GM18873 (cell line): ENCODE measurements at regions not wholly inside any gene's neighbourhood (a gene's known extent, or its start where the extent isn't known, plus 50 kb on each side); places are given as distances from the start of the nearest gene placed in this dataset.
"Not testable (repeated sequence)": the region's sequence is repeated elsewhere in the genome, so short reads cannot be mapped to it uniquely, and the experiment has no call there.

Source experiments
- ATAC-seq: cut with Tn5 transposase; IDR thresholded peaks from one replicate; pipeline ENCODE4 v1.9.1; 2021; ENCODE audit warnings: mild to moderate bottlenecking, moderate library complexity, moderate number of reproducible peaks; ENCODE audit not compliant: unreplicated experiment, low FRiP score

- no peak for ATAC-seq
Measured at GRCh38 chr1:187491082-187491720, 662.5 kb downstream of the PLA2G4A start.

DNA sequence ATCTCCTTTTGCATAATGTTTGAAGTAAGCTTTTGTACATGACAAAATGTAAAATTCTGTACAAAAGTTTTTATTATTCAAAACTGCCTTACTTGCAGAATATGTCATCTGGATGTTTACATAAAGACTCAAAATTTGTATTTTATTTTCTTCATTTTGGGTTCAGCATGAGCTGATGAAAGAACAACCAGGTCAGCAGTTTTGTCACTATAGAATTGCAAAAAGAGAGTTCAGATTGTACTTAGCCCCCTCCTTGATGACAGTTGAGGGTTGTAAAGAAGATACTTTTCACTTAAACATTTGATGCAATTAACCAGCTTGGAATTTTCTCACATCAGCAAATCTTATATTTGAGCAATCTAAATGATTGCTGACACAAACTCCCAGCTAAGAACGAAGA is 669.3 kb downstream of the PLA2G4A start:
- ATAC-seq: no peak

- ATAC-seq: no peak
Measured at GRCh38 chr1:187504779-187505178, 676.0 kb downstream of the PLA2G4A start.

- ATAC-seq: no peak
Measured at GRCh38 chr1:187509091-187509490, 680.3 kb downstream of the PLA2G4A start.

GRCh38 chr1:187513190-187513589 is 684.4 kb downstream of the PLA2G4A start:
- no peak for ATAC-seq

GRCh38 chr1:187514110-187514509 is 685.4 kb downstream of the PLA2G4A start:
- no peak for ATAC-seq

DNA sequence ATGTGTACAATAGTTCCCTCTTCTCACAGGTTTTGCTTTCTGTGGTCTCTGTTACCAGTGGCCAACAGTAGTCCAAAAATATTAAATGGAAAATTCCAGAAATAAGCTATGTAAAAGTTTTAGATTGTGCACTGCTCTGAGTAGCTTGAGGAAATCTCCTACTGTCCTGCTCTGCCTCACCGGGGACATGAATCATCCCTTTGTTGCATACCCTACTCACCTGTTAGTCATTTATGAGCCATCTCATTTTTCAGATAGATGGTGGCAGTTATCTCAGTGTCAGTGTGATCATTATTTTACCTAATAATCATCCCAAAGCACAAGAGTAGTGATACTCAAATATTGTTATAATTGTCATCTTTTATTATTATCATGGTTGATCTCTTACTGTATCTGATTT is 688.1 kb downstream of the PLA2G4A start:
- no peak for ATAC-seq

DNA sequence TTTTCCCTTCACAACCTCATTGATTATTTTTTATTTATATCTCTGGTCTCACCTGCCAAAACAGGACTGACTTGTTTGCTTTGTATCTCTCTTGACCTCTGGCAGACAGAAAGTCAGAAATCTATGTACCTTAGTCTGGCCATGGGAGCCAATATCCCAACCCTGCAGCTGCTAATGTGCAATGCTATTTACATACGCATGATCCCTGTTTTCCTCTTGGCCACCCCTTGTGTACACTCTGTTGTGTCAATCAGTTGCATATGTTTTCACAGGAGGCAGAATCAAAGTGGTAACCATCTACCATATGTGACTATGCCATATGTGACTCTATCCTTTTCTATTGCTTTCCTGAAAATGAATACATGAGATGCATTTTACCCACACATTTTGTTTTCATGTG is 688.8 kb downstream of the PLA2G4A start:
- ATAC-seq: no peak

GRCh38 chr1:187527346-187527745 is 698.6 kb downstream of the PLA2G4A start:
- no peak for ATAC-seq

DNA sequence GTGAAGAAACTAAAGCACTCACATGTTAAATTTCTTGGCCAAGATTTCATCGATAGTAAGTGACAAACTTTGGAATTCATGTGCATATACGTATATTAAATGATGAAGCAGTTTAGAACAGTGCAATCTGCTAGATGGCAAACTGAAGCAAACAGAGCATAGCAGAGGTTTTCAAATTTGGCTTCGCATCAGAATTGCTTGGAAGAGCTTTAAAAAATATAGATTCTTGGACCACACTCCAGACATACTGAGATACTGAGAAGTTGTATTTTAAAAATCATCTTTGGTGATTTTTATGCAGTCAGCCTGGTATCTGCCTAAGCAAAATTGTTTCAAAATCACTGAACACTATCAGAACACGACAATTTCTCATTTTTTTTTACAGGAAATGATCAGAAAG is 709.2 kb downstream of the PLA2G4A start:
- no peak for ATAC-seq

DNA sequence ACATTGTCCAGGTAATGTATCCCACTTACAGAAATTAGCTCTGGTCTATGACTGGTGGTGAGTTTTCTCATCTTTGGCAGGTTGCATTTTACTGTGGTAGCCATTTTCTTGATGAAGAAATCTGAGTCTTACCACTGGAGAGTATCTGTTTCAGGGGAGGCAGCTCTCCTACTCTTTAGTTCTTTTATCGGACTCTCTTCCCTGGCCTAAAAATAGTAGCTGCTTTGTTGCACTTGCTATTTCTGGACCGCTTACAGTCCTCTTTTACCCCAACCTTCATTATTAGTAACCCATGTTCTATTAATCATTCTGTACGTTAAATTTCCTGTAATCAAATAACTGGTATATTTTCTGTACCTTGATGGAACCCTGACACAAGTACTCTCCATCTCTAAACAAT is 720.8 kb downstream of the PLA2G4A start:
- no peak for ATAC-seq

GRCh38 chr1:187551061-187551460 is 722.3 kb downstream of the PLA2G4A start:
- ATAC-seq: no peak

- no peak for ATAC-seq
Measured at GRCh38 chr1:187563191-187563590, 734.4 kb downstream of the PLA2G4A start.

- ATAC-seq: no peak
Measured at GRCh38 chr1:187566354-187566753, 737.6 kb downstream of the PLA2G4A start.

DNA sequence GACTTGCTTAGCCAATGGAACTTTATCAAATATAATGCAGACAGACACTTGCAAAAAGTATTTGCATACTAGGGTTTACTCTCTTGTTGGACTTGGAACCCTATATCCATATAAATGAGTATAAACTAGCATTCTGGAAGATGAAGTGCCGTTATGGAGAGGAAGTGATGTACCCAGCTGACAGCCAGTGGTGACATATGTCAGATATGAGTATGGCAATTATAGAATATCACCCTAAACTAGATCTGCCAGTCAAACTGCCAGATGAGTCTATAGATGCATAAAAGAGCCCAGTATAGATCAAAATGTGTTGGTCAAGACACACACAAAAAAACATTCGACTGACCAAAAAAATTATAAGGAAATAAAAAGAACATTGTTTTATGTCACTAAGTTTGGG is 739.3 kb downstream of the PLA2G4A start:
- ATAC-seq: no peak

DNA sequence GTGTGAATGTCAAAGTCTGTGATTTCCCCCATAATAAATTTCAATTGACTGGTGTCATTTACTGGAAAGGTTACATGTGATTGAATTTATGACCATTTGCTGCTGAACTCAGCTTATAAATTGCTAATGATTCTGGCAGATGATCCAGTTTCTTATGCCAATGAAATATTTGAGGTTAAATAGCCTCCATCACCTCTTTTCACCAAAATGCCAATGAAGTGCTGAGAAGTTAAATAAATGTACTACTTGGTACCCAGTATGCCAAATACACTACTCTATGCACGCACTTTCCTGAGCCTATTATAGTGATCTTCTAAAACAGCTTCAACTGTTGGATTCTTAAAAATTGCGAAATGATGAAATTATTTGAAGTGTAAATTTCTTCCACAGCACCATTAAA is 741.4 kb downstream of the PLA2G4A start:
- no peak for ATAC-seq

DNA sequence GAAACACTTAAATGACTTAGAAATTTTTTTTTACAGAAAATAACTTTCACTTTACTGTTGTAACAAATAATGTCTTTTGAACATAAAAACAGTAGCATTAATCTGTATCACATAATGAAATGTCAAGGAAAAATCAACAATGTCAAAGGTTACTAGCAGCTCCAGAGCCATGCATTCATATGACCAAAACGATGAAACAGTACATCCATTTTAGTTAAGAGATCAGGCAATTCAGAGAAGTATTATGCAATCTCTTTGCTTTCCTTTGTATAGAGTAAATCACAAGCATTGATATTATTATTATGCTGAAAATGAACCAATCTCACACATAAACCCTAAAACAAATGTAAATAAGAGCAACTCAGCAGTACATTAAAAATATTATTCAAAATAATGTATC is 748.9 kb downstream of the PLA2G4A start:
- ATAC-seq: no peak

DNA sequence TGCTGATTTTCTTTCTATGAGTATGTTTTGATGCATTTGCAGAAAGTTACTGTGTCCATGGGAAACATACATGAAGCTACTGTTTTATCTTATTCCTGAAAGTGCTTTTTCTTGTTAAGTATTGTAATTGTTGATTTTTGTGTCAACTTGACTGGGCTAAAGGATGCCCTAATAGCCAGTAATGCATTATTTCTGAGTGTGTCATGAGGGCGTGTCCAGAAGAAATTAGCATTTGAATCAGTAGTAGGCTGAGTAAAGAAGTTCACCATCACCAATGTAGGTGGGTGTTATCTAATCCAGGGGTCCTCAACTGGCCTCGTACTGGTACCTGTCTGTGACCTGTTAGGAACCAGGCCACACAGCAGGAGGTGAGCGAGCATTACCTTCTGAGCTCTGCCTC is 760.2 kb downstream of the PLA2G4A start:
- ATAC-seq: no peak

- ATAC-seq: no peak
Measured at GRCh38 chr1:187605736-187606135, 777.0 kb downstream of the PLA2G4A start.

GRCh38 chr1:187615853-187616735 is 787.3 kb downstream of the PLA2G4A start:
- not testable (repeated sequence) for ATAC-seq

- not testable (repeated sequence) for ATAC-seq
Measured at GRCh38 chr1:187616830-187617229, 788.1 kb downstream of the PLA2G4A start.

DNA sequence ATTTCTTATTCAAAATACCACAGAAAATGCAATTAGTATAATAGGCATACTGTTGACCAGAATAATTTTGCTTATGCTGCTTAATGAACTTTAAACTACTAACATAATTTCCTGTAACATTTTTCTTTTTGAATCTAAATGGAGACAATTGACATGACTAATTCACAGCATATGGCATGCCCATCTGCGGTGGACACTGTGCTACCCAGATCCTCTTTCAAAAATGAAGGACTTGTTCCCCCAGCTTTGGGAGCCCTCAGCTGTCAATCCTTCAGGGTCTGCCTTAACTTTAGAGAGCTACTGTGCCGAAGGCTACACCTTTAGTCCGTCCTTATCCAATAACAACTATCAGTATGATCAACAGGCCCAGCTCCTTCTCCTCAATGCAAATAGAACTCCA is 789.0 kb downstream of the PLA2G4A start:
- no peak for ATAC-seq
